IPS DF 6.9 (cell line): ENCODE measurements at regions not wholly inside any gene's neighbourhood (a gene's known extent, or its start where the extent isn't known, plus 50 kb on each side); places are given as distances from the start of the nearest gene placed in this dataset.
"Not testable (repeated sequence)": the region's sequence is repeated elsewhere in the genome, so short reads cannot be mapped to it uniquely, and the experiment has no call there.

Source experiments
- DNase-seq: peaks from one replicate; pipeline ENCODE4 v3.0.0-alpha.2; 2013; ENCODE audit warnings: low read depth, low spot score
- H3K27ac ChIP-seq: one replicate; pipeline ENCODE4 v1.5.1; 2013; ENCODE audit warnings: low read length, control low read depth
- H3K27me3 ChIP-seq: 2 replicates; pipeline ENCODE4 v1.6.1; 2013; ENCODE audit warnings: mild to moderate bottlenecking, low read length; ENCODE audit not compliant: control insufficient read depth, insufficient read depth
- H3K36me3 ChIP-seq: 2 replicates; pipeline ENCODE4 v1.6.1; 2013; ENCODE audit warnings: low read length; ENCODE audit not compliant: control insufficient read depth, insufficient read depth
- H3K4me1 ChIP-seq: 2 replicates; pipeline ENCODE4 v1.6.1; 2013; ENCODE audit warnings: low read length; ENCODE audit not compliant: control insufficient read depth, insufficient read depth
- H3K4me3 ChIP-seq: 2 replicates; pipeline ENCODE4 v1.5.1; 2013; ENCODE audit warnings: mild to moderate bottlenecking, low read length
- H3K9me3 ChIP-seq: 2 replicates; pipeline ENCODE4 v1.6.1; 2013; ENCODE audit warnings: low read length, inconsistent platforms; ENCODE audit not compliant: control insufficient read depth, insufficient read depth
- WGBS: extraction: QIAGEN DNeasy Blood & Tissue Kit; methylation state at CpG from one replicate; pipeline ENCODE4 v1.1.7; 2013; ENCODE audit warnings: mixed read lengths, missing lambda C conversion rate; ENCODE audit not compliant: insufficient read length, insufficient coverage; 5-methylcytosine and 5-hydroxymethylcytosine counted together

DNA sequence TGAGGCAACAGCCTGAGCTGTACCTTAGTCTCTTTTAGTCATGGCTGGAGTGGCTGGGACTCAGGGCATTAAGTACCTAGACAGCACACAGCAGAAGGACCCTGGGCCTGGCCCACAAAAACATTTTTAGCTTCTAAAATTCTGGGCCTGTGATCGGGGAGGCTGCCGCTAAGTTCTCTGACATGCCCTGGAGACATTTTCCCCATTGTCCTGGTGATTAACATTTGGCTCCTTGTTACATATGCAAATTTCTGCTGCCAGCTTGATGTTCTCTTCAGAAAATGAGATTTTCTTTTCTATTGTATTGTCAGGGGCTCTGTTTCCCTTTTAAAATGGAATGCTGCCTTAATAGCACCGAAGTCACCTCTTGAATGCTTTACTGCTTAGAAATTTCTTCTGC, 952.4 kb downstream of the TRAM1L1 start:
- no peak overlapping the region for H3K4me3 ChIP-seq
- H3K27me3 ChIP-seq, result no peaks in the 10 kb centered on the region
- H3K27ac ChIP-seq, result no peak overlapping the region
- H3K4me1 ChIP-seq, result no peaks in the 10 kb centered on the region
- no peaks in the 10 kb centered on the region for H3K36me3 ChIP-seq
- no CpG with 5 or more reads among the region's 3 CpGs for WGBS
- no peaks in the 10 kb centered on the region for H3K9me3 ChIP-seq
- no peak for DNase-seq

- WGBS, result no CpG with 5 or more reads among the region's 2 CpGs
- Histone ChIP-seq H3K9me3 (no peaks in the 10 kb centered on the region), H3K4me3 (no peak overlapping the region), H3K36me3 (no peaks in the 10 kb centered on the region), H3K27me3 (no peaks in the 10 kb centered on the region), H3K27ac (no peak overlapping the region), H3K4me1 (no peaks in the 10 kb centered on the region)
- no peak for DNase-seq
Observed at GRCh38 chr4:116126794-116127193, 958.6 kb downstream of the TRAM1L1 start.

- Histone ChIP-seq H3K27ac (no peak overlapping the region), H3K4me3 (no peak overlapping the region), H3K9me3 (no peaks in the 10 kb centered on the region), H3K27me3 (no peaks in the 10 kb centered on the region), H3K4me1 (no peaks in the 10 kb centered on the region), H3K36me3 (no peaks in the 10 kb centered on the region)
- DNase-seq, result no peak
- no CpG with 5 or more reads among the region's 1 CpG for WGBS
Observed at GRCh38 chr4:116122124-116122523, 963.3 kb downstream of the TRAM1L1 start.

- no peak for DNase-seq
- H3K27ac ChIP-seq, result no peak overlapping the region
- H3K36me3 ChIP-seq, result no peaks in the 10 kb centered on the region
- no peak overlapping the region for H3K4me3 ChIP-seq
- no peaks in the 10 kb centered on the region for H3K27me3 ChIP-seq
- no peaks in the 10 kb centered on the region for H3K4me1 ChIP-seq
- H3K9me3 ChIP-seq, result no peaks in the 10 kb centered on the region
- no CpG with 5 or more reads among the region's 3 CpGs for WGBS
Observed at GRCh38 chr4:116118221-116118620, 967.2 kb downstream of the TRAM1L1 start.

- WGBS, result no CpG with 5 or more reads among the region's 3 CpGs
- not testable (repeated sequence) for H3K4me3 ChIP-seq, H3K27me3 ChIP-seq, DNase-seq, H3K36me3 ChIP-seq, H3K27ac ChIP-seq, H3K9me3 ChIP-seq, H3K4me1 ChIP-seq
Observed at GRCh38 chr4:116112861-116113260, 972.5 kb downstream of the TRAM1L1 start.

DNA sequence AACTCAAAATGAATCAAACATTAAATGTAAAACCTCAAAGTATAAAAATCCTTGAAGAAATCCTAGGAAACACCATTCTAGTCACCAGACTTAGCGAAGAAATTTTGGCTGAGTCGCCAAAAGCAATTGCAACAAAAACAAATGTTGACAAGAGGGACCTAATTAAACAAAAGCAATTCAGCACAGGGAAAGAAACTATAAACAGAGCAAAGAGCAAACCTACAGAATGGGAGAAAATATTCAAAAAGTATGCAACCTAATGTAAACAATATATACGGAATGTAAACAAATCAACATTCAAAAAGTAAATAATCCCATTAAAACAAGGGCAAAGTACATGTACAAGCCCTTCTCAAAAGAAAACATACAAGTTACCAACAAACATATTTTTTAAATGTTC, 974.7 kb downstream of the TRAM1L1 start:
- H3K27me3 ChIP-seq, result no peaks in the 10 kb centered on the region
- no peak overlapping the region for H3K4me3 ChIP-seq
- no peak for DNase-seq
- H3K9me3 ChIP-seq, result no peaks in the 10 kb centered on the region
- H3K36me3 ChIP-seq, result no peaks in the 10 kb centered on the region
- no peaks in the 10 kb centered on the region for H3K4me1 ChIP-seq
- no peak overlapping the region for H3K27ac ChIP-seq
- no CpG with 5 or more reads among the region's 3 CpGs for WGBS

- H3K27ac ChIP-seq, result no peak overlapping the region
Observed at GRCh38 chr4:116108606-116109005, 976.8 kb downstream of the TRAM1L1 start.

DNA sequence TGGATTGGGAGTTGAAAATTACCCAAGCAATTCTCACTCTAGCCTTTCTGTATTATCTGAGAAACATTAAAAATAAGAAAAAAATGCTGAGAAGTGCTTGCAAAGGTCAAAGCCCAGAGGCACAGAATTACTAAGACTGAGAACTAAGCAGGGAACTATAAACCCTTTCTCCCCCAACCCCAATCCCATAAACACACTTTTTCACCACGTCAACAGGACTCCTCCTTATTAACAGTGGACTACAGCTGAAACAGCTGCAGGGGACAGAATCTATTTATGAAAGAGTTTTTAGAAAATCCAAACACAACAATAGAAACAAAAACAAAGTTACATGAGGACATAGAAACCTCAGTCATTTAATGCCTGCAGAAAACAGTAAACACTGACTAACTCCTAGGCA, 984.1 kb downstream of the TRAM1L1 start:
- DNase-seq, result no peak
- no peak overlapping the region for H3K27ac ChIP-seq
- whole genome bisulfite sequencing, result no CpG with 5 or more reads among the region's 1 CpG

More at GRCh38 chr4:116108606-116109005, 976.8 kb downstream of the TRAM1L1 start:
- H3K4me3 ChIP-seq, result no peak overlapping the region
- WGBS, result no CpG with 5 or more reads among the region's 8 CpGs
- H3K27me3 ChIP-seq, result no peaks in the 10 kb centered on the region
- H3K4me1 ChIP-seq, result no peaks in the 10 kb centered on the region
- H3K36me3 ChIP-seq, result no peaks in the 10 kb centered on the region
- DNase-seq, result no peak
- H3K9me3 ChIP-seq, result no peaks in the 10 kb centered on the region

DNA sequence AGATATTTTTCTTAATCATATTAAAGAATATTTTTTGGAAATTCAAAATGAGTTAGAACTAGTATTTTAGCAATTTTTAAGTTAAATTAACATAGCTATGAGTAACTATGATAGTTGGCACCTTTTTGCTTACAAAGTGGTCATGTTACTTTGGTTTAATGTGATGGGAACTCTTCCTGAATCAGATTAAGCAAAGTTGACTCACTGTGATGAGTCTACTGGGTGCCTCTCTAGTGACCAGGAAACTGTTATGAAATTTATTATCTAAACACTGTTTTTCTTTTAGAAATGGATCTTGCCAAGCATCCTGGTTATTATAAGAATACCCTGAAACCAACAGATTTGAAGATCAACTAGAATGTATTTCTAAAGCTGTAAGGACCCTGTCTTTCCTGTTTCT, 985.8 kb downstream of the TRAM1L1 start:
- Histone ChIP-seq H3K4me3 (no peak overlapping the region), H3K4me1 (no peaks in the 10 kb centered on the region; the same call in 1 of the 2 replicates), H3K36me3 (no peaks in the 10 kb centered on the region), H3K27ac (no peak overlapping the region), H3K9me3 (no peaks in the 10 kb centered on the region; the same call in 1 of the 2 replicates), H3K27me3 (no peaks in the 10 kb centered on the region)
- no peak for DNase-seq

More for the DNA sequence above, 984.1 kb downstream of the TRAM1L1 start:
- Histone ChIP-seq H3K4me3 (no peak overlapping the region), H3K27me3 (no peaks in the 10 kb centered on the region), H3K9me3 (no peaks in the 10 kb centered on the region; the same call in 1 of the 2 replicates), H3K36me3 (no peaks in the 10 kb centered on the region), H3K4me1 (no peaks in the 10 kb centered on the region)

GRCh38 chr4:116097353-116097752, 983.9 kb upstream of the NDST4 start:
- not testable (repeated sequence) for H3K36me3 ChIP-seq, DNase-seq, H3K4me1 ChIP-seq, H3K4me3 ChIP-seq, H3K27me3 ChIP-seq, H3K27ac ChIP-seq, H3K9me3 ChIP-seq
- no CpG with 5 or more reads among the region's 3 CpGs for WGBS

DNA sequence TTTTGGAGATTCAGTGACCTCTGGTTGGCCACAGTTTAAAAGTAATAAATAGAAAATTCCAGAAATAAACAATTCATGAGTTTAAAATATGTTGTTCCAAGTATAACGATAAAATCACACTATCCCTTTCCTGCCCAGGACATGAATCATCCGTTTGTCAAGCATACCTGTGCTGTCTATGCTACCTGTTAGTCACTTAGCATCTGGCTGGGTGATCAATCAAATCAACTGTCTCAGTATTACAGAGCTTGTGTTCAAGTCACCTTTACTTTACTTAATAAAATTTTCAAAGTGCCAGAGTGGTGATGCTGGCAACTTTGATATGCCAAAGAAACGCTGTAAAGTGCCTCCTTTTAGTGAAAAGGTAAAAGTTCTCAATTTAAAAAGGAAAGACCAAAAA, 979.5 kb upstream of the NDST4 start:
- Histone ChIP-seq H3K36me3 (no peaks in the 10 kb centered on the region), H3K4me1 (no peaks in the 10 kb centered on the region; the same call in 1 of the 2 replicates), H3K9me3 (no peaks in the 10 kb centered on the region; the same call in 1 of the 2 replicates), H3K27ac (no peak overlapping the region), H3K27me3 (no peaks in the 10 kb centered on the region), H3K4me3 (no peak overlapping the region)
- WGBS, result no CpG with 5 or more reads among the region's 3 CpGs
- no peak for DNase-seq
